HG02759 (cell line): ENCODE measurements at regions not wholly inside any gene's neighbourhood (a gene's known extent, or its start where the extent isn't known, plus 50 kb on each side); places are given as distances from the start of the nearest gene placed in this dataset.

Source experiments
- ATAC-seq: cut with Tn5 transposase; IDR thresholded peaks from one replicate; pipeline ENCODE4 v1.9.1; 2021; ENCODE audit warnings: mild to moderate bottlenecking, moderate library complexity; ENCODE audit not compliant: unreplicated experiment

DNA sequence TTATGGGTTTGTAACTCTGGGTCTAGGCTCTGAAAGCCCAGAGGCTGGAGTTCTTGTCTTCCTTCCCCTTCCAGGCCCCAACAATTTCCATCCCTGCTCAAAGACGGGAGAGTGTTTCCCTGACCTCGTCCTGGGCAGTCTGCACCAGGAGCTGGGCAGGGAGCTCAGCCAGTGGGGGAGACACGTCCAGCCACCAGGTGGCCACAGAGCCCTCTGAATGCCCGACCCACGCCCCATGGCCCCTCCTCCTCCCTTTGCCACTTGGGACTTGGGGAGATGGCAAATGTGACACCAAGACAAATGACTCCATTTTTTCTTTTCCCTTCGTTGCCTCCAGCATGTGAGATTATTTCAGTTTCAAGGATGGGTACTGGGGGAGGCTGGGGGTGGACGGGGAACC is 159.9 kb upstream of the AJAP1 start:
- no peak for ATAC-seq

DNA sequence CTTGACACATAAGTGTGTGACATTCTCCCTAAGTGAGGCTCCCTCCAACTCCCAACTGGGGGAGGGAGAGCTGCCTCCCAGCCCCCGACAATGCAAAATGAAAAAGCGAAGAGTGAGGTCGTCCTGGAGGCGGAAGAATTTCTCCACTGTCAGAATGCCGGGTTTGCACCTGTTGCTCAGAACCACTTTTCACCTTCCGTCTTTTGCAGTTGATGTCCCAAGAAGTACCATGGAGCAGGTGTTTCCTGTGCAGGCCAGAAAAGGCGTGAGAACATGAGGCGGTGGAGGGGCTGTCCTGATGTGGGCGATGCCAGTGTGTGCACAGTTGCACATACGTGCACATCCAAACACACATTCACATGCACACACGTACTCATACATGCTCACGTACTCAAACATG is 158.6 kb upstream of the AJAP1 start:
- ATAC-seq = no peak

DNA sequence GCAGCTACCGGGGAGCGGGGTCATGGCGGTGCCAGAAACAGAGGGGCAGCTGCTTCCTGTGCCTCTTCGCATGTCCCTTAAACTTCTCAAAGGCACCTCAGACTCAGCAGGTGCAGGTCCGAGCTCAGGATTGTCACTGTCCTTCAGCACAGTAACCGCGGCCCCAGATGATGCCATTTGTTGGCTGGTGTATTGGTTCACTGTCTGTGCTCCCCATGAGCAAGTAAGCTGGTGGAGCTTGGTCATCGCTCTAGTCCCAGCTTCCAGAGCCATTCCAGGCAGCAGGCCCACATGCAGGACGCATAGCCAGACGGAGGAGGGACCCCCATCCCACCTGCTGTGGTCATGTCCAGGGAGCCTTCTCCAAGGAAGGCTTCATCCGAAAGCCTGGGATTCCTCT is 154.0 kb upstream of the AJAP1 start:
- ATAC-seq = no peak

DNA sequence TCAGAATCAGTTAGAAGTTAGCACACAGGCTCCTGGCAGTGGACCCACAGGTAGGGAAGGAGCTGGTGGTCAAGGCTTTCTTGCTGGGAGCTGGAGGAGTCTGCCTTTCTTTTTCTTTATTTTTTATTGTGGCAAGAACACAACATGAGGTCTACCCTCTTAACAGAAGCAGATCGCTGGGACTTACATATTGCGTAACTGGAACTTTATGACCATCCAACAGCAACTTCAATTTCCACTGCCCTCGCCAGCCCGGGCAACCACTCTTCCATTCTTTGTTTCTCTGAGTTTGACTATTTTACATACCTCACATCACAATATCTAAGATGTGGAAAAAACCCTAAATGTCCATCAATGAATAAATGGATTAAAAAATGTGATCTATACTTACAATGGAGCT is 147.8 kb upstream of the AJAP1 start:
- no peak for ATAC-seq

DNA sequence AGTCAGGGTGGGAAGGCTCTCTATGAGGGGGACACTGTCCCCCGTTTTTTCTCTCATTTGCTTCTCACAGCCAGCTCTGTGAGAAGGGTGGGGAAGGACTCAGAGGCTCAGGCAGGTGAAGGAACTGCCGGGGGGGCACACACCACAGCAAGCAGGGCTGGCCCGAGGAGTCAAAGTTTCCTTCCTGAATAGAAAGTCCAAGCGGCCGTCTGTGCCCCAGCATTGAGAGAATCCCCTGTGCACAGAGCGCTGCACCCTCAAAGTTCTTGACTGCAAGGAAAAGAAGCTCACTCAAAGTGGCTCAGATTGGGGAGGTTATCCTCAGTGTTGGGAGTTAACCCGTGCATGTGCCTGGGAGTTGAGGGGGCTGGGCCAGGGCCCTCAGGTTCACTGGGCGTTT is 145.2 kb upstream of the AJAP1 start:
- no peak for ATAC-seq

DNA sequence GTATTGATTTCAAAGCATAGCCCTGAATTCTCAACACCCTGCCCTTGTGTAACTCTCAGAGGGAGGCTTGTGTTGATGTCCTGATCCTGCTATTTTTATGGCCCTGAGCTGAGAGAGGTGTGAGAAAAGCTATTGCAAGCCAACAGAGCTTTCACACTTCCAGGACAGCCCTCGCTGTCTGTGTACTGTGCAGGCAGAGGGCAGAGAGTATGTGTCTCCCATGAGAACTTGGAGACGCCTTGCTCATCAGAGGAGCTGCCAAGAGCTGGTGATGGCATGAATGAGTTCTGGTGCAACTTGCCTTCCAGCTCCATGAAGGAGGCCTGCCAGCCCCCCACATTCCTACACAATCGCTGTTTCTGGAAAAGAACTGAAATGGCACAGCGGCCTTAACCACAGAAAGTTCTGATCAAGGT is 144.1 kb upstream of the AJAP1 start:
- ATAC-seq = no peak

DNA sequence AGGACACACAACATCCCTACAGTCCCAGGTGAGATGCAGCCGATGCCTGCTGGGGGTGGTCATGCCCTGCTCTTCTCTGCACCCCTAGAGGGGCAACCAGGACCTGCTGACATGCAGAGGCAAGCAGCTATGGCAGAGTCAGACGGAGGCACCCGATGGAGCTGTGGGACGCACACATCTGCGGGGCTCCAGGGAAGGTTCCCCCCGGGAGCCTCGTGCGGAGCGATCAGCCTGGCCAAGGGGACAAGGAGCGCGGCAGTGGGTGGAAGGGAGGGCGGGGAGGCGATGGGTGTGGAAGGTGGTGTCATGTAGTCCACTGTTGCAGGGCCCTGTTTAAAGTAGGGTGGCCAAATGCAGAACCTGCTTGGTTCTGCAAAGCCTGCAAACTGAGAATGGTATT is 143.0 kb upstream of the AJAP1 start:
- ATAC-seq = no peak

DNA sequence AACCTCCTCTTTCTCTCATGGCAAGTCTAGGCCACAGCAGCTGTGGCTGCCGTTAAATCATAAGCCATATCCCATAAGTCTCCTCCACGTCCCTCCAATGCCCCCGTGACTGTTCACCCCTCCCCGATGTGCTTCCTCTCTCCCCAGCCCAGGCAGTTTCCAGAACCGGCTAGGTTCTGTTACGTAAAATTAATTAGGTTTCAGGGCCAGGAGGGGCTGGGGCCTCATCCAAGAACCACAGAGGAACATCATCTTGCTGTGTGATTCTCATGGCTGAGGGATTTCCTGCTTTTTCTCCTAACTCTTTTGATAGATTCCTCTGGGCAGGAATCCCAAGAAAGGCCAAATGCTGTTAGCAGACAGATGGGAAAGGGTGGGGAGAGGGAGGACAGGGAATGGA is 141.8 kb upstream of the AJAP1 start:
- ATAC-seq = no peak

DNA sequence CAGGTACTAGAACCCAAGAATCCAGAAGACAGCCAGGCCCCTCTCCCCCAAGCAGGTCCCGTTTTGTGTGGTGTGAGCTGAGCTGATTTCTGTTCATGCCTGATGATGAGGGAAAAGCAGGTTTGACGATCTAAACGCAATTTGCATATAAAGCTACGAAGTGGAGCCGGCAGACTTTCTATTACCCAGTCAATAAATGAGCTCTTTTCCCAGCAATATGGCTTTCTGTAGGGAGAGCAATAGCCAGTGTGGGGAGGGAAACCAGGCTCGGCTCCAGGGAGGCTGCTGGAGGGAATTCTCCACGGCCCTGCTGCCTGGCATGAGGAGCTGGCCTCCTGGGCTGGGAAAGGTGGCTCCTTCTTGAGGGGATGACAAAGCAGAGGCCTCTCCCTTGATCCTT is 140.7 kb upstream of the AJAP1 start:
- no peak for ATAC-seq

DNA sequence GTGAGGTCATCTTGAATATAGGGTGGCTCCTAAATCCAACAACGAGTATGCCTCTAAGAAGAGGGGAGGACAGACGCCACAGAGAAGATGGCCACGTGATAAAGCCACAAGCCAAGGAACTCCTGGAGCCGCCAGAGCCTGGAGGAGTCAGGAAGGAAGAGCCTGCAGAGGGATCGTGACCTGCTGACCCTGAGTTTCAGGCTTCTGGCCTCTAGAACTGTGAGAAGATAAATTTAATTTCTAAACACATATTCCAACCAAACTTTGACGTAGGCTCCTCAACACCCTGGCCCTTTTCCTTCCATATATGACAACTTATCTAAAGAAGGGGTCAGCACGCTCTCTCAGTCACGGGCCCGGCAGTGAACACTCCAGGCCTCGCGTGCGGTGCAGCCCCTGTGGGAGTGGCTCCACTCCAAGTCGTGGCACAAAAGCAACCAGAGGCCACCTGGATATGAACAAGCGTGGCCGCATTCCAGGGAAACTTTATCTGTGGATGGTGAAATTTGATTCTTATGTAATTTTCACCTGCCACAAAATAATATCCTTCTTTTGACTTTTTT is 138.6 kb upstream of the AJAP1 start:
- ATAC-seq = no peak

DNA sequence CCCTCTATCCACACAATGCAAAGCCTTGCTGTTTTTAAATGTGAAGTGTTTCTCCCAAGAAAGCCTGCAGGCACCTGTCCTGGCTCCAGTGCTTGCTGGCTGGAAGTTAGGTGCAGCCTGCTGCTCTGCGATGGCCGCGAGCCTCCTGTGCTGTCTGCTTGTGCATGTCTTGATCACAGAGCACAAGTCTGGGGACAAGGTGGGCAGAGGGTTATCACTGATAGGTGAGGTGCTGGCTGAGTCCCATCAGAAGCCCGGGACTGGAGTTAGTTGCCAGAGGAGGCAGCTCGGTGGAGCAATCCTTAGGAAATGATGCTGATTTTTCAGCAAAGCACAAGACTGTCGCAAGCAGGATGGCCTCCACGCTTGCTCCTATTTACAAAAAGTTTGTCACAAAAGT is 137.8 kb upstream of the AJAP1 start:
- no peak for ATAC-seq

DNA sequence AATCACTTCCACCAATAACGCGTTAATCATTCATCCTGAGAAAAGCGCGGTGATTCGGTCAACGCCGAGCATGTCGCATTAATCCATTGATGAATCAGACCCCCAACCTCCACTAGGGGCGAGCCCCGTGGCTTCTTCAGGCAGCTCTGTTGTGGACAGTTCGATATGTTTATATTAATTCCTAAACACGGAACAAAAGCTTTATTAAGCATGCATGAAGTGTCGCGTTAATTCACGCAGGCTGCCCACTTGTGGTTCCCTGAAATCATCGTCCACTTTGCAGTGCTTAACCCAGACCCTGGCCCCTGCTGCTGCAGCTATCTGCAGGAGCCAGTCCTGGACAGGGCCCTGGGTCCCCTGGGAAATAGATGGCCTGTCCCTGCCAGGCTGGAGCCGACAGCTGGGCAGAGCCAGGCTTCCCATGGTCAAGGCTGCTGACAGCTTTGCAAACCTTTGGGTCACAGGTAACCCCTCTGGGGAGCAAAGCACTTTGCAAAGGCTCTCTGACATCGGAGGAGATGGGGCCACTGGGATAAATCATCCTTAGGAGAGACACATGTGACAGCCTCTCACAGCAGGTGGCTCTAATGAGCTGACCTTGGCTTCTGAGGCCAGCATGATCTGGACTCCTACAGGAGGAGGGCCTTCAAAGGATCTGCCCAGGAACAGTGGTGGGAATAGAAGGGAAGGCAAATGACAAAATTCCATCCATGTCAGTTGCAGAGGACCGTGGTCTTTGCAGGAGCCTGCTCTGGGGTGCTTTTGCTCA is 137.0 kb upstream of the AJAP1 start:
- ATAC-seq = no peak

DNA sequence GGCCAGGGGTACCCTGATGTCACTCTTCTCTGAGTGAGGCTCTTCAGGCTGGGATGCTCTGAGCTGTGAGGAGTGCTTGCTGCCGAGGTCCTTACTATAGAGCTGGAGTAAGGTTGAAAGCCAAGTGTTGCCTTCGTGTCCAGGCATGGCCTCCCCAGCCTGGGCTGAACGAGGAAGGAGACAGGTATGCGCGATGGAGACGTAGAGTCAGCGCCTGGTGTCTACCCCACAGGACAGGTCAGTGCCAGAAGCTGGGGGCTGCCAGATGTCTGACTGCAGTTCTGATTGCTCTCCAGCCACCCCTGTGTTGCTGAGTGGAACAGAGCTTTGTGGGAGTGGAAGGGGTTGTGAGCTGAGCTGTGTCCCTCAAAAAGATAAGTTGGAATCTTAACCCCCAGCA is 135.8 kb upstream of the AJAP1 start:
- no peak for ATAC-seq

DNA sequence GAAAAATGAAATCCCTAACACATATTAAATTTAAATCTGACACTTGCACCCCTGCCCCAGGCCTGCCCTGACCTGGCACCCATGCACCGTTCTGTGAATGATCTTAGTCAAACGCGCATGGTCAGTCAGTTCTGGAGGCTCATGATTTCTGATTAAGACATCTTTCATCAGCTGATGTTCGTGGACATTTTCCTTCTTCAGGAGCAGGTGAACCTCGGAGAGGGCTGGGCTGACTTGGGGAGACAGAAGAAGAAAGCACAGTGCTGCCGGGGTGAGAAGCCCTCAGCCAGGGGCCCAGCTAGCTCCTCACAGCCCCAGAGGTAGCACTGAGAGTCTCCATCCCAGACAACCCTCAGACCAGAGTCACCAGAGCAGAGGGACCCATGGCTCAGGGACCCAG is 134.5 kb upstream of the AJAP1 start:
- ATAC-seq = no peak

DNA sequence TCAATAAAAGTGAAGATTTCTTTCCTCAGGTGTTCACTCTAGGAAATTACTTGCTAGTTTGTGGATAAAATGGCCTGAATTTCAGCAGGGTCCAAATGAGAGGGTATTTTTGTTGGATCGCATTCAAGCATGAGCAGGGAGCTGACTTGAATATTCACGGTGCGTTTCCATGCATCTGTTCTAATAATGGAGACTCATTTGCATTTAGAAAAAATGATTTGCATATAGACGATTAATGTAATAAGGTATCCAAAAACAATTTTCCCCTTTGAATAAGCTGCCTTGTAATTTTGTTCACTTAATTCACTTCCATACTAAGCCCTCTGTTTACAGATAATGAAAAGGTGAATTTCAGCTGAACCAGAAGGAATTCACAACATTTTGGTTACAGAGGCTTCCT is 130.9 kb upstream of the AJAP1 start:
- ATAC-seq = no peak

DNA sequence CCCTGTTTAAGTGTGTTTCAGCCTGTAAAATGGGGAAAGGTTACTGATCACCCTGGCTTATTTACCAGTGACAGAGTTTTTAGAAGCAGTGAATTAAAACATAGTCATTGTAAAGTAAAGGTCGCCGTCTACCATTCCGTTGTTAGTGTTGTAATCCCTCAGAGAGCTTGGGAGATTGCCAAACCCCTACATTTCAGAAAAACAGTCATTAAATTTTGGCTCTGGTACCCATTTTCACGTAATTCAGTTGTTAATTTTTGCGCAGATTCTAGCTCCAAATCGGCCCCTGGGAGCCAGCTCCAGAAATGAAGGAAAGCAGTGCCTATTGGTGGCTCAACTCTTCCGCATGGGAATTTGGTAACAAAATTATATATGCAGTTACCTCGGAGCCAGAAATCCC is 127.7 kb upstream of the AJAP1 start:
- ATAC-seq = no peak

DNA sequence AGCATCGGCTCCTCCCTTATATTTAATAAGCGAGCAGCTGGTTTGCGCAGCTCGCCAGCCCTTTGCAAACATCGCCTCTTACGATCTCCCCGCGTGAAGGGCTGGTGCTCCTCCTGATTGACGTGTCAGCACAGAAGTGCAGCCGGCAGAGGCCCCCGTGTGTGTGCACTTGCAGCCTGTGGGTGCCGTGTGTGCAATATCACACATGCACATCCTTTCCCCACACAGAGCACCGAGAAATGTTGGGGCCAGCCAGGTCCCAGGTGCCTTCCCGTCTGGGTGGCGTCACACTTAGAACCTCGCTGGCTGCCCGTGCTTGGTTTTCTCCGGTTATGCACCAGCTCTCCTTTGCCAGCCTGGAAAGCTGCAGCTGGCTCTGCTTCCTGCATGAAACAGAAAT is 126.6 kb upstream of the AJAP1 start:
- no peak for ATAC-seq

DNA sequence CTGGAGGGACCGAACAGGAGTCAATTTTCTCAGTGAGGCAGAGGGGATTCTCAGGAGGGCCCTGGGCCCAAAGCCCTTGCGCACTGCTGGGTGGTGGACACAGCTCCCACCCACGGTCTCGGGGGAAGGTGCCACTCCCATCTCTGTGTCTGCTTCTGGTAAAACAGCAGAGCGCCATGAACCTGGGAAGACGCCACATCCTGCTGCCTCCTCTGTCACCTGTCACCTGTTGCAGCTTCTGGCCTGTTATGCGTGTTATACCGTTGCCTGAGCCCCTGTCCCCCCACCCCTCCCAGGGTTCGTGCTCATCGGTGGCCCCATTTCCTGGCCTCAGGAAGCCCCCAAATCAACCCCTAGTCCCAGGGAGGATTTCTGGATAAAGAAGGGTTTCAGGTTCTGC is 125.8 kb upstream of the AJAP1 start:
- no peak for ATAC-seq

DNA sequence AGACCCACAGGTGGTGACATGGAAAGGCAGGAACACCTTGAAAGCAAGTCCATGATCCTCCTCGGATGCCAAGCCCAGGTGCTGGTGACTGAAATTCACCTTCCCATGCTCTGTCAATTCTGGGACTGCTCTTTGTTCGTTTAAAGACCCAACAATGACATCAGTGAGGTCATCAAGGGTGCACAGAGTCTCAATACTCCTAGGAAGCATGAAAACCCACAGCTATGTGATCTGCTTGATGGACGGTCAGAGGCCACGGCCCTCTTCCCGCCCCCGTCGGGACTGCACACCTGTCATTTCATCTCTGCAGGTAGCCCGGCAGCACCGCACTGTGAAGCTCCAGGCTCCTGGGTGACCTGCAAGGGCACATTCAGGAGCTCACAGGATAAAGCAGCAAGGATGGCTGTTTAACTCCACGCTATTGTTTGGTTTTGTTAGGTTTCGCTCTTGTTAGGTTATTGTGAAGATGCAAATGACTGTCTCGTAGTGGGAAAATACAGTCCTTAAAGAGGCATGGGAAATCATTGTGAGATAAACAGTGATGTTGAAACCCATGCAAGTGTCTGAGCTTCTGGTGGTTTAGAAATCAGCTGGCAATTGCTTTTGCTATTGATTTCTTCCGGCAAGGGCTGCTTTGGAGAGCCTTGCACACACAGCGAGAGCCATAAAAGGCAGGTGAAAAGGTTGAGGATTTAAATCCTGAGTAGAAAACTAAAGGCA is 124.8 kb upstream of the AJAP1 start:
- no peak for ATAC-seq

DNA sequence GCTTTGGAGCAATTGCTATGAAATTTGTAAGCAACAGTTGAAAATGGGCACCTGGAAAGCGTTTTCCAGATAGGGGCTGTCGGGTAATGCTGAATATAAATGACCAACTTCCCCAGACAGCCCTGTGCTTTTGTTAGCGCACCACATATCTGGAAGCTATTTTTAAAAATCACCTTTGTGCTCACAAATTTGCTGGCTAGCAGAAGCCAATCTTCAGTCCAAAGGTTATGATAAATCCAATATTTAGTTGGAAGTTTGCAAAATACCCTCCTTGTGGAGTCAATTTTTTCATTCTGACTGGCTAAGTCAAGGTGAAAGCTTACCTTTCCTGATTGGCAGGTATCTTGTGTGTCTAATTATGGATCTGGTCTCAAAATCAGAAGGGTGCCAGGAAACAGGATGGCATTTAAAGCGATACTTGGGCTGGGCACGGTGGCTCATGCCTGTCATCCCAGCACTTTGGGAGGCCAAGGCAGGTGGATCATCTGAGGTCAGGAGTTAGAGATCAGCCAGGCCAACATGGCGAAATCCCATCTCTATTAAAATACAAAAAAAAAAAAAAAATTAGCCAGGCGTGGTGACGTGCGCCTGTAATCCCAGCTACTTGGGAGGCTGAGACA is 124.1 kb upstream of the AJAP1 start:
- ATAC-seq = no peak

DNA sequence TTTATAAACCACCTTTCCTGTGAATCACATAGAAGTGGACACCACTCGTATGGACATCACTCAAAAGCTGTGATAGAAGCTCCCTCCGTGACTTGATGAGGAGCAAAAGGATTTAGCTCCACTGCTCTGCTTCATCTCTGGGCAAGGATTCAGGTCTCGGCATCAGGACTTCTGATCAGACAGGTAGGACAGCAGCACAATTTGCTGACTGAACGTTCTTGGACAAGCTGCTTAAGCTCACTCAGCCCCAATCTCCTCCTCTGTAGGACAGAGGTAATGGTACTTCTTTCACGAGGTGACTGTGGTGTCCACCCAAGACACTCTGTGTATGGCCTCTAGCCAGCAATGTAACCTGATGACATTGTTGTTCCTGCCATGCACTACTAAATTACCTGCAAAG is 122.6 kb upstream of the AJAP1 start:
- no peak for ATAC-seq

DNA sequence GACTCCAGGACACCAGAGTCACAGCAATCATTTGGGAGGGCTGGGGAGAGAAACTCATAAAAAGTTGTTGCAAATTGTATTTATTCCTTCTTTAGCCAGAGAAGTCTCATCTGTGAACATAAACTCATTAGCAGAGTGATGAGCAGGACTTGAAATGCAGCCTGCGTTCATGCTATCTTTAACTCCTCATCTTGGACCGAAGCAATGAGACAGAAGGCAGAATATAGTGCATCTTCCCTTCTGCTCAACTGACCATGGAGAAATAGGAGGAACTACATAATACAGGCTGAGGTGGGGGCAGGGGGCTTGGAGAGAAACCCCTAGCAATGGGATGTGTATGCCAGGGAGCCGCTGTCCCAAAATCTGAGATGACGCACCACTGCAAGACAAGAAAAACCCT is 121.8 kb upstream of the AJAP1 start:
- no peak for ATAC-seq
